HUES6 (cell line): ENCODE measurements at regions not wholly inside any gene's neighbourhood (a gene's known extent, or its start where the extent isn't known, plus 50 kb on each side); places are given as distances from the start of the nearest gene placed in this dataset.
A peak's percentile ranks its signal among the peaks of the same experiment; 100 is the strongest.
"Not testable (repeated sequence)": the region's sequence is repeated elsewhere in the genome, so short reads cannot be mapped to it uniquely, and the experiment has no call there.

Source experiments
- H3K27ac ChIP-seq: 2 replicates; pipeline ENCODE4 v1.7.0; 2013; ENCODE audit warnings: low read depth, mild to moderate bottlenecking, low read length, inconsistent platforms
- H3K27me3 ChIP-seq: 2 replicates; pipeline ENCODE4 v1.6.1; 2013; ENCODE audit warnings: low read length; ENCODE audit not compliant: control insufficient read depth, insufficient read depth
- H3K36me3 ChIP-seq: 2 replicates; pipeline ENCODE4 v1.6.1; 2013; ENCODE audit warnings: low read length; ENCODE audit not compliant: control insufficient read depth, insufficient read depth
- H3K4me1 ChIP-seq: 2 replicates; pipeline ENCODE4 v1.6.1; 2013; ENCODE audit warnings: low read length; ENCODE audit not compliant: control insufficient read depth, insufficient read depth
- H3K4me3 ChIP-seq: 2 replicates; pipeline ENCODE4 v1.5.1; 2013; ENCODE audit warnings: low read depth, low read length
- H3K9ac ChIP-seq: one replicate; pipeline ENCODE4 v1.6.1; 2013; ENCODE audit warnings: mild to moderate bottlenecking, low read length
- H3K9me3 ChIP-seq: 2 replicates; pipeline ENCODE4 v1.6.1; 2013; ENCODE audit warnings: low read depth, low read length; ENCODE audit not compliant: control insufficient read depth, insufficient read depth

DNA sequence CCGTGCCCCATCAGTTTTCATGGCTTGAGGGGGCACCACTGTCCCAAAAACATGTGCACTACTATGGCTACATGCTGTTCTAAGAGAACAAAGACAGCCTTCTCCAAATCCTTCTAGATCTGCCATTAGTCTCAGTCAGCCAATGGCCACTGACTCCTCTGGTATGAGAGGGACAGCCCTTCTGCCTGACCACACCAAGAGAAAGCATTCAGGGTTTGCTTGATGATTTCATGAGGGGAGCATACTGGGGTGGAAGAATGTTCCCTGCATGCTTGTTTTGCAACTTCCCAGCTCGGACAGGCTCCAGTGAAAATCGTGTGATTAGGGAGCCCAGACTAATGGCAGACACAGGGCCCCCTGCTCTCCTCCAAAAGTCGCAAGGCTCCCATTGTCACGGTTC, 199.6 kb upstream of the ALG10B start:
- Histone ChIP-seq H3K4me1 (no peaks in the 10 kb centered on the region), H3K27me3 (no peaks in the 10 kb centered on the region), H3K36me3 (no peaks in the 10 kb centered on the region), H3K27ac (no peak overlapping the region), H3K4me3 (no peak overlapping the region), H3K9ac (no peak overlapping the region), H3K9me3 (peaks cover 60% of the 10 kb centered on the region)

GRCh38 chr12:38118632-38119031, 197.9 kb upstream of the ALG10B start:
- Histone ChIP-seq H3K27me3 (no peaks in the 10 kb centered on the region), H3K4me3 (no peak overlapping the region), H3K9ac (no peak overlapping the region), H3K9me3 (peaks cover 67% of the 10 kb centered on the region), H3K36me3 (no peaks in the 10 kb centered on the region), H3K27ac (no peak overlapping the region), H3K4me1 (no peaks in the 10 kb centered on the region)

- H3K9ac ChIP-seq = no peak overlapping the region
- H3K4me3 ChIP-seq = no peak overlapping the region
- H3K27me3 ChIP-seq = no peaks in the 10 kb centered on the region
- H3K27ac ChIP-seq = no peak overlapping the region
- no peaks in the 10 kb centered on the region for H3K4me1 ChIP-seq
- peaks cover 68% of the 10 kb centered on the region for H3K9me3 ChIP-seq
- no peaks in the 10 kb centered on the region for H3K36me3 ChIP-seq
These were observed 196.1 kb upstream of the ALG10B start for GRCh38 chr12:38120438-38120837.

DNA sequence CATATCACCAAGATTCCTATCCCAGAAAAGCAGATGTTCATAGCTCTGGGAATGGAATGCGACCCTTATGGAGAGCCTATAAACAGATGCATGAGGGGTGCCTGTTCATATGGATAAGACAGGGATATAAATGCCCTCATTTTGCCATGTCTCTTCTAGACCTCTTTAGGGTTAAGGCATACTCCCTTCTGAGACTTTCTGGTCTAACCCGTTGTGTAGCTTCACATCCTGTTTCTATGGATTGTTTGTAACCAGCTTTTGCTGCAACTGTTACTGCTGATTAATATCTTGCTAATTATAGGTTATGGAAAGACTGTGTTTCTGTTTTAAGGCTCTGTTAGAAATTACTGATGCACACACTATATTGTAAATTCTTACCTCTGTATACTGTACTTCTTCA, 193.5 kb upstream of the ALG10B start:
- not testable (repeated sequence) for H3K27ac ChIP-seq, H3K36me3 ChIP-seq, H3K4me3 ChIP-seq, H3K9ac ChIP-seq, H3K4me1 ChIP-seq, H3K27me3 ChIP-seq
- peaks cover 62% of the 10 kb centered on the region for H3K9me3 ChIP-seq

DNA sequence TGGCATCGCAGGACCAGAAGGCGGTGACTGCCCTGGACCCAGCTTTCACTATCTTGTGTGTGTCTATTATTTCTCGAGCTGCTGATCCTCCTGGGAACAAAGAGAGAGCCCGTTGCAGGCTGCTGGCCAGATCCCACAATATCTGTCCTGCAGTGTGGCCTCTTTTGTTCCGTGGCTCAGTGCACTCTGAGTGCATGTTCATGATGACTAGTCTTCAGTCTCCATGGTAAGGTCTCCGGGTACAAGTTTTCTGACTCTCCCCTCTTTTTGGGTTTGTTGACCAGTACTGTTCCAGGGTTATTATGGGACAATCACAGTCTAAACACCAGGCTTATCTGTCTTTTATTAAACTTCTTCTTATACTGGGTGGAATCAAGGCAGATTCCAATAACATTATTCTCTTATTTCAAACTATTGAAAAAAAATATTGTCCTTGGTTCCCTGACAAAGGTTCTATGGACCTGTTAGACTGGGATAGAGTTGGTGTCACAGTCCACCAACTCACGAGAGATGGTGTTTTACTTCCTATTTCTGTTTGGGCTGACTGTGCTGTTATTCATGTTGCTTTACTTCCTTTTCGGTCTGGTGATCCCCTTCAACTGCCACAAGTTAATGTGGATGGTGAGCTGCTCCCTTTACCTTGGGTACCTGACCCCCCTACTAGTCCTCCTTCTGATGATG, 192.9 kb upstream of the ALG10B start:
- Histone ChIP-seq H3K9me3 (peaks cover 57% of the 10 kb centered on the region), H3K4me3 (no peak overlapping the region), H3K36me3 (no peaks in the 10 kb centered on the region), H3K9ac (no peak overlapping the region), H3K27me3 (no peaks in the 10 kb centered on the region), H3K4me1 (no peaks in the 10 kb centered on the region), H3K27ac (no peak overlapping the region)

DNA sequence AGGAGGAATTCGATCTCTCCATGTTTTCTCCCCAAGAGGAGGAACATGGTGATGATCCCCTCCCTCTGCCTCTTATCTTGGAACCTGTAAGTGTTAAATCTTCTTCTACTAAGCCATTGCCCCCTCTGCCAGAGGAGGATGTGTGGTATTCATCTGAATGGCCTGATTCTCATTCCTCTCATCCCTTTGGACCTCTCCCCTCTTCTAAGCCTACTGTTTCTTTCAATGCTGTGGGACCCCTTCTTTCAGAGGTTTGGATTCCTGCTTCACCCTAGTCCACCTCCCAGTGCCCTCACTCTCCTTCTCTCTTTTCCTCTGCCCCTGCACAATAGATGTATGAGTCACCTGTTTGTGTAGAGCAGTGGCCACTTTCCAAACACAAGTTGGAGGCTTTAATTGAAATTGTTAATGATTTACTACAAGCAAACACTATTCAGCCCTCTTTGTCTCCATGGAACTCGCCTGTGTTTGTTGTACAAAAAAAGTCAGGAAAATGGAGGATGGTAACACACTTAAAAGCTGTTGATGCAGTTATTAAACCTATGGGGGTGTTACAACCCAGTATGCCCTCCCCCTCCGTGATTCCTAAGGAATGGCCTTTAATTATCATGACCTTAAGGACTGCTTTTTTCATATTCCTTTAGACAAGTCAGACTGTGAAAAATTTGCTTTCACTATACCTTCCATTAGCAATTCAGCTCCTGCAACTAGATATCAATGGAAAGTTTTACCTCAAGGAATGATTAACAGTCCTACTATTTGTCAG, 192.1 kb upstream of the ALG10B start:
- H3K36me3 ChIP-seq = no peaks in the 10 kb centered on the region
- no peak overlapping the region for H3K27ac ChIP-seq
- no peak overlapping the region for H3K4me3 ChIP-seq
- no peaks in the 10 kb centered on the region for H3K4me1 ChIP-seq
- no peaks in the 10 kb centered on the region for H3K27me3 ChIP-seq
- peaks cover 57% of the 10 kb centered on the region for H3K9me3 ChIP-seq
- no peak overlapping the region for H3K9ac ChIP-seq

DNA sequence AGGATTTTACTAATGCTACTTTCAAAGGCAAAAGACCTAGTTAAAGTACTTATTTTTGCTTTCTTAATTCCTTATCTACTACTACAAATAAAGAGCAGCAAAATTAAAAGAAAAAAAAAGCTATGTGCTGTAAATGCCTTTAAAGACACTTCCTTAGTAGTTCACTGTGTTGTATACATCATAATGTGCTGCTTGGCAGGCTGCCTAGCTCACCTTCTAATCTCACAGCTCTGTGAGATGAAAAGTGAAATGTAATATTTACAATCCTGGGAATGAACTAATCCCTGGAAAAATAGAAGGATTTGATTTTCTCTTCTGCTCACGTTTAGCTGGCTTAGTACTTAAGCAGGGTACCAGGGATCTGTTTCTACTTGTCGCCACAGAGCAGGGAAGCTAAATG, 184.4 kb upstream of the ALG10B start:
- H3K27me3 ChIP-seq = no peaks in the 10 kb centered on the region
- no peak overlapping the region for H3K27ac ChIP-seq
- no peak overlapping the region for H3K4me3 ChIP-seq
- no peak overlapping the region for H3K9ac ChIP-seq
- no peaks in the 10 kb centered on the region for H3K36me3 ChIP-seq
- peaks cover 41% of the 10 kb centered on the region; the same call in 1 of the 2 replicates for H3K9me3 ChIP-seq
- H3K4me1 ChIP-seq = no peaks in the 10 kb centered on the region

GRCh38 chr12:38137287-38137686, 179.3 kb upstream of the ALG10B start:
- Histone ChIP-seq H3K36me3 (no peaks in the 10 kb centered on the region), H3K4me1 (no peaks in the 10 kb centered on the region), H3K27ac (no peak overlapping the region), H3K9me3 (peaks cover 38% of the 10 kb centered on the region; the same call in 1 of the 2 replicates), H3K4me3 (no peak overlapping the region), H3K9ac (no peak overlapping the region), H3K27me3 (no peaks in the 10 kb centered on the region; the same call in 1 of the 2 replicates)

DNA sequence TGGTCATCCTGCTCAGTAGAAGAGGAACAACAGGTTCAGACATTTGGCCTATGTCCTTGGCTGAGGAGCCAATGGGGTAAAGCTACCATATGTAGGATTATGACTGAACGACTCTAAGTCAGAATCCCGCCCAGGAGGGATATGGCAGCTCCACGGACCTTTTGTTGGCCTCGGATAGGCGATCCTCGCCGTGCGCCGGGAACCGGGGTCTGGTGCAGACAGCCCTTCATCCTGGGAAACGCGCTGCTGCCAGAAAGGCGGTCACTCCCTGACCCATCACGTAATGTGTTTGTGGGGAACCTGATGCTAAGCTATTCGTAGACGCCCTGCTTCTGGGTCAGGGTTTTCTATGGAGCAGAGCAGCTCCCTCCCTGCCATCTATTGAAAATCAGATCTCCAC, 178.9 kb upstream of the ALG10B start:
- Histone ChIP-seq H3K27me3 (no peaks in the 10 kb centered on the region; the same call in 1 of the 2 replicates), H3K9me3 (peaks cover 35% of the 10 kb centered on the region; the same call in 1 of the 2 replicates), H3K9ac (no peak overlapping the region), H3K36me3 (no peaks in the 10 kb centered on the region), H3K4me1 (no peaks in the 10 kb centered on the region), H3K4me3 (peak overlapping the region; percentile 54; the same call in 1 of the 2 replicates), H3K27ac (no peak overlapping the region)

DNA sequence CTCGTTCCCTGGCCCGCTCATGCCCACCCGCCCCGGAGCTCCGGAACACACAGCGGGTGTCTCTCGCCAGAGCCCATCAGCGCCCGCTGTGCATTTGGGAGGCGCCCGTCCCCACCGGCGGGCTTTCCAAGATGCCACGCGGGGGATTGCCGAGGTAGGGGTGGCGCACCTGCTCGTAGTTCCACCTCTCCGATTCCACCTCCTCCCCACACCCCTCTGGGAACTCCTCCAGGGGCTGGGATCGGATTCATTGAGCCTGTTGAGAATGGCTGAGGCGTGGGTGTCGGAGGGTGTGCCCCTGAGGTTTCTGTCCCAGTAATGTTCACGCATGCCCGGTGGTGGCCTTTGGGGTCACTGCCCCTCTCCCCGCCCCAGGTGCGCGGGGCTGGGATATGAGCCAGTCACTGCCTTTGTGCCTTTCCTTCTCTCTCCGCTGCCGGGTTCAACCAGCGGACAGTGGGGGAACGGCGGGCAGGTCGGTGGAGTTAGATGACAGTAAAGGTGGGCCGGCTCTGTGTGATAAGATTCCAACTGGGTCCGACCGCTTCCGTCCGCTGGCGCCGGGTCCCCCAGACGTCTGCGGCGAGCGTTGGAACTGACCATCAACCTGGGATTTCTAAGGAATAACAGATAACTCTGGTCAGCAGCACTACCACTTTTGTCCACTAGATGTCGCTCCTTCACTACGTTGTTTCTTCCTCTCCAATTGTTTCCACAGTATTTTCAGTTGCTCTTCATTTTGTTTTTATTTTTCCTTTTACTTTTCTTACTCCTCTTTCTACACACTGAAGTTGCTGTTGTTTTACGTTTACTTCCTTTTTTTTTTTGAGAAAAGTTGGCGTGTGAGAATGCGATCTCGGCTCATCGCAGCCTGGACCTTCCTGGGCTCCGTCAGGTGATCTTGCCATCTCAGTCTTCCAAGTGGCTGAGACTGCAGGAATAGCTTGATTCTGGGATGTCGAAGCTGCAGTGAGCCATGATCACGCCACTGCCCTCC, 178.1 kb upstream of the ALG10B start:
- H3K36me3 ChIP-seq = no peaks in the 10 kb centered on the region
- H3K4me3 ChIP-seq = peak overlapping the region; percentile 54; the same call in 1 of the 2 replicates
- no peaks in the 10 kb centered on the region; the same call in 1 of the 2 replicates for H3K27me3 ChIP-seq
- H3K27ac ChIP-seq = no peak overlapping the region
- no peaks in the 10 kb centered on the region for H3K4me1 ChIP-seq
- peaks cover 38% of the 10 kb centered on the region; the same call in 1 of the 2 replicates for H3K9me3 ChIP-seq
- peak overlapping the region; percentile 57 for H3K9ac ChIP-seq
